DMS 273 (cell line): ENCODE measurements at regions not wholly inside any gene's neighbourhood (a gene's known extent, or its start where the extent isn't known, plus 50 kb on each side); places are given as distances from the start of the nearest gene placed in this dataset.
A peak's percentile ranks its signal among the peaks of the same experiment; 100 is the strongest.

Experiments used
- DNase-seq: peaks from one replicate; lab custom pipeline; 2025; ENCODE audit not compliant: unreplicated experiment; lab: John Stamatoyannopoulos, UW

DNA sequence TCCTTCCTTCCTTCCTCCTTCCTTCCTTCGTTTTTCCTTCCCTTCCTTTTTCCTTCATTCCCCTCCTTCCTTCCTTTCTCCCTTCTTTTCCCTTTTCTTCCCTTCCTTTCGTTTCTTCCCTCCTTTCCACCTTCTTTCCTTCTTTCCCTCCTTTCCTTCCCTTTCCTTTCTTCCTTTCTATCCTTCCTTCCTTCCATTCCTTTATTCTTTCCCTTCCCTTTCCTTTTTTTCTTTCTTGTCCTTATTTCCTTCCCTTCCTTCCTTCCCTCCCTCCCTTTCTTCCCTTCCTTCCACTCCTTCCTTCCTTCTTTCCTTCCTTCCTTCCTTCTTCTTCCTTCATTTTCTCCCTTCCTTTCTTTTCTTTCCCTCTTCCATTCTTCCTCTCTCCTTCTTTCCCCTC, 394.6 kb downstream of the GABRB3 start:
- no peak for DNase-seq

DNA sequence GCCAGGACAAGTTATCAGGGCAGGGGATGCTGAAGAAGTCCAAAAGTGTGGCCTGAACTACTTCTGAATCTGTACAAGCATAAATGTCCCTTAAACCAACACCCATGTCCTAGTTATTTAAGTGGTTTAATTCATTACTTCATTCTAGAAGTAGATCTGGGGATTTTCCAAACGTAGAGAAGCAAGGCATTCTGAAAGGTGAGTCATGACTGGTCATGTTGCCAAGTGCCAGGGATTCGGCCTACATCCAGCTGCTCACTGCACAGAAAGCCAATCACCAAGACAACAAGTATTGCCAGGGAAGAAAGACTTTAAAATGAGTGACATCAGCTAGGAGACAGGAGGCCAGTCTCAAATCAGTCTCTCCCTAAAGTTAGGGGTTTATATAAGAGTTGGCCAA, 396.6 kb downstream of the GABRB3 start:
- DNase-seq: peak; percentile 90

- DNase-seq: peak; percentile 93
These were observed 398.1 kb downstream of the GABRB3 start for GRCh38 chr15:26374806-26375205.

- DNase-seq: no peak
These were observed 400.2 kb downstream of the GABRB3 start for GRCh38 chr15:26372706-26373105.

DNA sequence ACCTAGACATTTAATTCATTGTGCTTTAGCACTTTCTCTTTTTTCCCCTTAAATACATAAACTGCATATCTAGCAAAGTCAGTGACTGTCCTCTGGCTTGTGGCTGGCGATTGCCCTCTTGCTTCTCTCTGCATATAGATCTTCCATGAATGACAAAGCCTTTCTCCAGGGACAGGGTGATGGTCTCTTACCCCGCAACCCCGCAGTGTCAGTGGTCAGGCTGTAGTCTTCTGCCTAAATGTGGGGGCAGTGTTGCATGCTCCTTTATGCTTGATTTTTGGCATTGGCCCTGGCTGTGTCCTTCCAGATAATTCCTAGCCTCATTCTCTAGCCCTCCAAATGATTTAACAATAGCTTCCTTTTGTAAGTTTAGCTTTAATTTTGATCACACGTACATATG, 407.8 kb downstream of the GABRB3 start:
- no peak for DNase-seq

DNA sequence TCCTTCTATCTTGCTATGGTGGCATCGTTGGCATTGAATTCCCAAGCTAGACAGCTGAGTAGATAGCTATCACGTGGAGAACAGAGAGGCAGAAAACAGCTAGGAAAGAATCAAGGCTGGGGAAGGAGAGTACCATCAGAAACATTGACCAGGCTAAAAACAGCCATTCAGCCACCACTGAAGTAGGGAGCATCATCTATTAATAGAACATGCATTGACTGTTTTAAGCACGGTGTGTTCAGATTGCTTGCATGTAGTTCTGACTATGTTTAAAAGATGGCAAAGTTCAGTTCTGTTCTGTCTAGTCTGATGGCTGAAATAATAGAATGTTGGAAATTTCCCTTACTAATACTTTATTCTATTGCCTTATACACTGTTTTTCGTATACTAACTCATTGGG, 413.0 kb downstream of the GABRB3 start:
- no peak for DNase-seq

DNA sequence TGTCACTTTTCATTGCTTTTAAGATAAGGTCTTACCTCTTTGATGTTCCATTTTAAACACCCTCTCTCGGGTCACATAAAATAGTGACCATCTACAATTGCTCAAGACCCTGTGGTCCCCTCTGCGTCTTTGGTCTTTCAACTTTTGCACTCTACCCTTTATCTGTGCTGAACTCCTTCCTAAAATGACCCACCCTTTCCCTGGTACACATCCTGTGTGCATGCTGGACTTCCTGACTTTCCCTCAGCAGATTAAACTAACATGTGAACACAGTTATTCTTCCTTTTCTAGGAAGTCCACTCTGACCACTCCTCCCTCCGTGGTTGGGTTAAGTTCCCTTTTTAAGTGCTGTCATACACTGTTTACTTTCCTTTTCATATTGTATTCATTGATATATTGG, 414.2 kb downstream of the GABRB3 start:
- DNase-seq: no peak

DNA sequence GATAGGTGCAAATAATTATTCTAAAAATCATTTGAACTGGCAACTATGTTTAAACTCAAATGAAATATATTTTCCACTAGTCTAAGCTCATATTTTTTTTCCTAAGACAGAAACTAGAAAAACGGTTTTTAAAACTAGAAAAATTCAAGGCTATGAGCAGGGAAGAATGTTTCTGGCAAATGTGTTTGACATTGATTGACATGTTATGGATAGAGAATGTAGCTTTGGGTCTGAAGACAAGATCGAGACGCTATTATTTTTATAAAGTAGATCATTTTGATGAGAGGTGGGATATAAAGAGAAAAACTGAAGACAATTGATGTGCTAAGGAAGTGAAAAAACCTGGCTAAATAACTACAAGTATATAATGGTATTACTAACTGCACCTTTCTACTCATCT, 415.2 kb downstream of the GABRB3 start:
- no peak for DNase-seq

GRCh38 chr15:26355472-26356074, 417.3 kb downstream of the GABRB3 start:
- DNase-seq: peak; percentile 76

GRCh38 chr15:26352909-26353308, 420.0 kb downstream of the GABRB3 start:
- DNase-seq: no peak

- no peak for DNase-seq
These were observed 420.5 kb downstream of the GABRB3 start for GRCh38 chr15:26352406-26352805.

DNA sequence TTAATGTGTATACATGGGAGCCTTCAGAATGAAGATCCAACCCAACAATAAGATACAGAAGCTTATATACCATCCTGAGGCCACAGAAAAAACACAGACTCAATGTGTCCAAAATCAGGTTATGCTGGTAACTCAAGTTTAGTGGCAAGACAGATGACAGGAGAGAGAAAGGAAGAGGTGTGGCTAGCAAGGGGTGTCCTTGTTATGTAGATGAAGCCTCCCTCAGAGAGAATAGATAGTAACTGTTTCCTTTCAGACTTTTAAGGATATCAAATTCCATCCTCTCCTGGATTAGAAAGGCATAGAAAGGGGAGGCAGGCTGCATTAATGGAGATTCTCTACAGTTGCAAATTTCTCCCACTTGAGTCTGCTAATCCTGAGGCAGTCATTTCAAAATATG, 447.4 kb downstream of the GABRB3 start:
- DNase-seq: no peak

DNA sequence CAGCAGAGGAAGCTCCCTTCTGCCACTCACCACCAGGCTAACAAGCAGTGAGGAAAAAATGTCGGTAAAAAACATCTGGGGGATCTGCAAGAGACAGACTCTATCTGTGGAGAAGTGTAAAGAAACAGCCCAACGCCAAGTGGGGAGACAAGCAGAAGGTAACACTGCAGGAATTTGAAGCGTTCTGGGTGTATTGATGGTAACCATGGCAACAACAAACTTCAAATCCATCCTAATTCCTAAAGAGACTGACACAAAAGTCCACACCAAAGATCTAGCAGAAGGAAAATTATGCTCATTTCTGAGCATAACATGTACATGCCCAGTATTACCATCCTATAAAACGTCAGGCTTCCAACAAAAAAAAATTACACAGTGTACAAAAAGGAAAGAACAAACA, 449.3 kb downstream of the GABRB3 start:
- no peak for DNase-seq

DNA sequence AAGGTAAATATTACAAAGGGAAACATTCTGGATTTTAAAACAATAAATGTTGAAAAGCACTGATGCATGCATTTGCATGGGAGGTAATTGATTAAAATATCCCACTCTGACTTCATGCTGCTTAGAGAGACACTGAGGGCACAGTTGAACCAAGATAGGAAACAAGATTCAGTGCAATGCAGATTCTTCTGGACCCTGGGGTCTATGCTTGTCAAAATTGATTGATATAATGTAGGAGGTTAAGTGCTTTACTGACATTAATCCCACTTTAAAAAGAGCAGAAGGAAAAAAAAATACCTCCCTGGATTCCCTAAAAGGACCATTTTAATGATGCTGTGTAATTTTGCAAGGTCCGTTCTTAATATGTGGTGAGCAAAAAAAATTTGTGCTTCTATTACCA, 454.2 kb downstream of the GABRB3 start:
- DNase-seq: no peak

- no peak for DNase-seq
These were observed 451.4 kb upstream of the ATP10A start for GRCh38 chr15:26314577-26314976.

DNA sequence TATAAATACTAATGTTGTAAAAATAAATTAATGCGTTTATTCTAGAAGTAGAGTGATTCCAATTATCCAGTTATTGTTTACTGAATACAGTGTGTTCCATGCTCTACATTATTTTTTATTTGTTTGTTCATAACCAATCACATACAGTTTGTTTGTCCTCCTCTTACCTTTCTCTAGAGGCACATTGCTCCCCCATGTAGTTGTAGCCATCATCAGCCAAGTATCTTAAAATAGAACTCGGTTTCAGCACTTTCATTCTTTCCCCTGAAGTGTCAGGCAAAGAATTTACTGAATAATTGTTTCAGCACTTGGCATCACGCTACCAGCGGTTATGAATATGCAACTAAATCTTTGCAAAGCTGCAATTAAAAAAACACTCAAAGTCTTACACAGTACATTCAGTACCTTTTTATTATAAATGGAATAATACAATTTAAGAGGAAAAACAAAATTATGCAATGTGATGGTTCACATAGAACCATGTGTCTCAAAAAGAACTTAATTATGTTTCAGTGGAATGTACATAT, 448.6 kb upstream of the ATP10A start:
- no peak for DNase-seq

GRCh38 chr15:26298659-26299170, 435.6 kb upstream of the ATP10A start:
- no peak for DNase-seq

GRCh38 chr15:26298010-26298658, 435.0 kb upstream of the ATP10A start:
- no peak for DNase-seq

GRCh38 chr15:26295336-26296085, 432.4 kb upstream of the ATP10A start:
- DNase-seq: peak; percentile 83

- peak; percentile 93 for DNase-seq
These were observed 431.0 kb upstream of the ATP10A start for GRCh38 chr15:26294059-26294689.

- DNase-seq: peak; percentile 2
These were observed 424.3 kb upstream of the ATP10A start for GRCh38 chr15:26287381-26287780.
